ENCODE measurements at regions not wholly inside any gene's neighbourhood (a gene's known extent, or its start where the extent isn't known, plus 50 kb on each side); places are given as distances from the start of the nearest gene placed in this dataset.

DNA sequence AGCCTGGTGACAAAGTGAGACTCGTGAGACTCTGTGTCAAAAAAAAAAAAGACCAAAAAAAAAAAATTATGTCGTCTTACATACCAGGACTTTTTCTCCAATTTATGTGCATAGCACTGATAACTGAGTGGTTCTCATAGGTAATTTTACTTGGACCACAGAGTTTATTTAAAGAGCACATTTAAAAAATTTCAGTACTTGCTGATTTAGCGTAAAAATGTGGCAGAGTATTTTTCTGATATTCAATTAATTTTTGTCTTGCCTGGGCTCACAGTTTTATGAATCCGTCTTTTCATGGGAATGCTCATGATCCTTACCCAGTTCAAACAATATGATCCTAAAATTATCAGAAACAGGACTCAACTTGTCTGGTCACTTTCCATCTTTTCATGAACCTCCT, 151.0 kb upstream of the ZNF92 start:
- TF ChIP-seq REST (IDR thresholded peaks at IDR 0.05; ENCODE audit: unreplicated experiment): no peak
- TF ChIP-seq CTCF (conservative IDR thresholded peaks at IDR 0.05; ENCODE audit: low read depth in 2 of 2): no peak
- TF ChIP-seq POLR2AphosphoS5 (IDR thresholded peaks at IDR 0.05; ENCODE audit: low read depth): no peak
- TF ChIP-seq NANOG (IDR thresholded peaks at IDR 0.05; ENCODE audit: borderline replicate concordance): no peak
- no peak for TF ChIP-seq EZH2 (IDR thresholded peaks at IDR 0.05; ENCODE audit: low read depth, unreplicated experiment)
- no peak for TF ChIP-seq STAT1 (IDR thresholded peaks at IDR 0.05; ENCODE audit: unreplicated experiment)
- TF ChIP-seq CREB1 (CRISPR knock-in tag; IDR thresholded peaks at IDR 0.05; ENCODE audit: low read depth): no peak
- no peak for TF ChIP-seq EZH2phosphoT487 (IDR thresholded peaks at IDR 0.05; ENCODE audit: unreplicated experiment)
- no peak for TF ChIP-seq ZNF114 (CRISPR knock-in tag; IDR thresholded peaks at IDR 0.05)

Measured in GM23338 (cell line).